Stimulated activated CD8-positive, alpha-beta memory T cell treated with anti-CD3 and anti-CD28 coated beads, Interleukin-2, amount 100 ng/mL, for 1 hour (primary cell): ENCODE measurements at regions not wholly inside any gene's neighbourhood (a gene's known extent, or its start where the extent isn't known, plus 50 kb on each side); places are given as distances from the start of the nearest gene placed in this dataset.

Experiments
- DNase-seq, 2 donors: peaks; one replicate each; pipeline ENCODE4 v3.0.0-alpha.2; 2020; ENCODE audit warnings: low read depth in 2 of 2

DNA sequence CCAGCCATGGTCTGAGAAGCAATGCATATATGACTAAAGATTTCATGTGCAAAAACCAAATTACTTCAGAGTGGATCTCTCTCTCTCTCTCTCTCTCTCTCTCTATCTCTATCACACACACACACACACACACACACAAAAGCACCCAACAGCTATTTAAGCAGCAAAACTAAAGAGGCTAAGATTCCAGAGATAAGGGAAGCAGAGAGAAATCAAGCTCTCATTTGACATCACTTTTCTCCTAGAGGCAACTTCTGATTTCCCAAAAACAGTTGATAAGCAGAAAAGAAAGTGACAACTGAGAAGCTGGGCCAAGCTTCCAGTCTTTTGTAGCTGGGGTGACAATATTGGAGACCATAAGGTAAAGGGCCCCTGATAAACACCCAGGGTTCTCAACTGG lies 526.0 kb upstream of the NR2F2 start:
- no peak for DNase-seq

DNA sequence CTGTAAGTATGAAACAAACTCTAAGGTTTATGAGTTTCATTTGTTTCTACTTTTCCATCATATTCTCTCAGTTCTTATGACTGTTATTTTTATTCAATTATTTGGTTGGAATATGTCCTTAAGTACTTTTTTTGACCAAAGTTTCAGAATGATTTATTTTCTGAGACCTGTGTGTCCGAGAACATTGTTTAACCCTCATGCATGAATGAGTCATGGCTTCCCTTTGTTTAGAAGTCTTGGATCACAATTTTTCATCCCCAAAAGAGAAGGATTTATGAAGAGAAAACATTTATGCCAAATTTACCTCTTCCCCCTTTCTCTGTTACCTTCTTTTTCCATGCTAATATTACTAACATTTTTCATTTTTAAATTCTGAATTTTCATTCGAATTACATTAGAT lies 518.0 kb upstream of the NR2F2 start:
- DNase-seq = no peak

GRCh38 chr15:95814908-95815307 lies 515.6 kb upstream of the NR2F2 start:
- DNase-seq = no peak

DNA sequence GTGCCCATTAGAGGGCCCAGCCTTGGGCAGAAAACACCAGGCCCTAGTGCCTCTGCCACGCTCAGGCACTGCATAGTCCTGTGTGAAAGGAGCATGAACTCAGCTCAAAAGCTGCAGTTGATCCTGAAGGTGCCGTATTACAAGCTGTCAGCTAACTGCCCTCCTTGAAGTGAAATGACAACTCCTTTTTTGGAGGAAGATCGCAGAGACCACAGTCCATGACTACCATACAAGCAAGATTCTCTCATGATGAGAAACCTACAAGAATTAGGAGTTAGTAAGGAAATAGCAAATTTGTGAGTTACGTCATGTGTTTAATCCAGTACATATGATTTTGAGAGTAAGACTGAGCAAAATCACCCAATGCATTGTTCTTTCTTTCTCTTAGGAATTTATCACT lies 513.9 kb upstream of the NR2F2 start:
- no peak for DNase-seq

DNA sequence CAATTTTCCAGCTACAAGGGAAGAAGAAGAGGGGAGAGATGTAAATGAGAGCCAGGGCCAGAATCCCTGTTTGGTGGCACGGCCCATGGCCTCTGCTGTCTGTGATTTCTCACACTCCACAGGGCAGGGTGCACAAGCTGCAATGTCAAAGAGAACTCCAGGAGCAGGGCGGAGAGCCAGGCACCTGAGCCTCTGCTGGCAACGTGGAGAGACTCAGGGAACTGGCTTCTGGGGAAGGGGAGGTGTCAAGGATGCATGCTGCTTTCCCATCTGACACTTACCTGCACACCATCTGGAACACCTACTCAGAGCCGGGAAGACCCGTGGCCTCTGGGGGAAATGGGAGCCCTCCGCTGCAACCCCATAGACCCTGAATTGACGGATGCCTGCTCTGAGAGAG lies 507.5 kb upstream of the NR2F2 start:
- DNase-seq = no peak

DNA sequence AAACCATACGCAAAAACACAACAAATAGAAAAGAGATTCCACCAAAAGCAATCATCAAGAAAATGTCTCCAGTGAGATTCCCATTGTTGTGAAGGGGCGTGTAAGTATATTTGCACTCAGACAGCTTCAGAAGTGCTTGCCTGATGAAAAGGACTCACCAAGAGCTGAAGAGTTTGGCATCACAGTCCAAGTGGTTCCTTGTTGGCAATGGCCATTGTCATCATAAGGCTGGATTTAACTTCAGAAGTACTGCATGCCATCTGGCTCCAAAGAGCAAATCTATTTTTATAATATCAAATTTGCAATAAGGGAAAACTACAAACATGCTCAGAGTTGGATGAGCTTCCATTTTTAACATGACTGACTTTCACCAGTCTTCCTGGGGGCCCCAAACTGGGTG lies 505.3 kb upstream of the NR2F2 start:
- DNase-seq = no peak

- no peak for DNase-seq
Observed at GRCh38 chr15:95825671-95826411, 504.7 kb upstream of the NR2F2 start.

GRCh38 chr15:95826412-95827195 lies 503.9 kb upstream of the NR2F2 start:
- no peak for DNase-seq

GRCh38 chr15:95829062-95829461 lies 501.4 kb upstream of the NR2F2 start:
- no peak for DNase-seq

DNA sequence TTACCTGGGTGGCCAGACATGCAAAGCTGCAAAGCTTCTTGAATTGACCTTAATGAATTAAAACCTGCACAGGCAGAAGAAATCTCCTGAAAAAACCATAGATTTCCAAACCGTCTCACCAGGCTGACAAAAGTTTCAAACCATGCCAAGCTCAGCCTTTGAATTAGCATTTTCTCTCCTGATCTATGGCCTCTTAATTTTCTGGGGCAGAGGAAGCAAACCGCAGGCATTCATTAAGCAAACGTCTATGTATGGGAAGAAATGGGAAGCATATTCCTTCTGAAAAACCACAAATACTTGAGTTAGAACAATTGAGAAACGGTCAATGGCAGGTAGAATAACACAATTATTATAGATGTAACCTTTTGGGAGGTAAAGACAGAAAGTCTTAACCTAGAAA lies 500.2 kb upstream of the NR2F2 start:
- DNase-seq = no peak

GRCh38 chr15:95832668-95833067 lies 497.8 kb upstream of the NR2F2 start:
- no peak for DNase-seq

- no peak for DNase-seq
Observed at GRCh38 chr15:95834028-95834804, 496.3 kb upstream of the NR2F2 start.

DNA sequence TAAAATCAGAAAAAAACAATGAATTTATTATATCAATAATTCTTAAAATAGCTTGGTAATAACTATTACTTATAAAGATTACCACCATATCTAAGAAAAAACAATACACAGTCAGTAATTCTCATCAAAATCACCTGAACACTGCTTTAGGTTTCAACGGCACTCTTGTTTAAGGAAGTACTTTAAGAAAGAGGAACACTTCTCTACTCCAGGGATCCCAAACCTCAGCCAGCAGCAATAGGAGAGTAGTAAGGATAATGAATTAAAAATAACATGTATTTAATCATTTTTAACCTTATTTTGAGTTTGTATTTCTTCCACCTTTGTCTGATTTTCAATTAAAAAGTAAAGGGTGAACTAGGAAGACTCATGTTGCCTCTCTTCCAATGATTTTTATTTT lies 494.0 kb upstream of the NR2F2 start:
- DNase-seq = no peak

DNA sequence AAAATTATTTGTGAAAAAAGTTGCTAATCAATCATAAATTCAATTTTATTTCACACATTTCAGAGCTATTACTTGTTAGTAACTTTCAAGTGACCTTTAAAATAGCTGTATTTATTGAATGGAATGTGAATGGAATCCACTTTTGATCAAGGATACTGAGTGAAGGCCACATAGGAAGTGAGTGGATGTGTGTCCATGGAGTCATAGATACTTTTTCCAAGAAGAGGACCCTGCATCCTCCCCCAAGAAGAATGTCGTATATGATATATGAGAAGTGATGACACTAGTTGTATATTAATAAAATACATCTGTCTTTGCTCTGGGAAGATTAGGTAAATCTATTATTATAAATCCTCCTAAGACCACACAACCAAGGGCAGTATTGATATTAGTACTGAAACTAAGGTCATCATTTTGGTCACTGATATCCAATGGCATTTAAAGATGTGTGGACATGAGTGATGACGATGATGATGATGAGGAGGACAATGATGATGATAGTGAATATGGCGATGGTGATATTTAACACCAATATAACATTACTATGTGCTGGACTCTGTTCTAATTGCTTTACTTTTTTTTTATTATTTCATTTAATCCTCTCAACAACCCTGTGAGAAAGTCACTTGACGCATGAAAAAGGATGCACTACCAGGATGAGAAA lies 493.0 kb upstream of the NR2F2 start:
- DNase-seq = no peak

GRCh38 chr15:95839367-95839782 lies 491.1 kb upstream of the NR2F2 start:
- no peak for DNase-seq

GRCh38 chr15:95840004-95840403 lies 490.5 kb upstream of the NR2F2 start:
- no peak for DNase-seq

GRCh38 chr15:95840855-95841254 lies 489.6 kb upstream of the NR2F2 start:
- no peak for DNase-seq

GRCh38 chr15:95842576-95842975 lies 487.9 kb upstream of the NR2F2 start:
- DNase-seq = no peak

GRCh38 chr15:95843241-95843910 lies 487.1 kb upstream of the NR2F2 start:
- DNase-seq = no peak

GRCh38 chr15:95845862-95846515 lies 484.5 kb upstream of the NR2F2 start:
- no peak for DNase-seq

DNA sequence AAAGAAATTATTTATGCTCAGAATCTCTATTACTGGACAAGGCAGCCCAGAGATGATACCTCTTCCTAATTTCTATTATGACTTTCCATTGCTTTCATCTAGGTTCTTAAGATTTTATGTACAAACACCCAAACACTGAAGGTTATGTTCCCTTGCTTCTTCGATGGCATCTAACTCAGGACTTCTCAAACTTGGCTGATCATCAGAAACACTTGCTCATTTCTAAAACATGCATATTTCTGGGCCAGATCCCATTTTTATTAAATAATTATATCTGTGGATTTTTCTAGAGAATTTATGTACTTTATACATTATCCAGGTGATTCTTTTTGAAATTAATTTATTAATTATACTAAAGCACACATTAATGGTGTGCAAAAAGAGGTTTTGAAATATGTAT lies 482.4 kb upstream of the NR2F2 start:
- DNase-seq = no peak
